K562 (cell line): ENCODE measurements at regions not wholly inside any gene's neighbourhood (a gene's known extent, or its start where the extent isn't known, plus 50 kb on each side); places are given as distances from the start of the nearest gene placed in this dataset.

Experiments used
- BRF1 ChIP-seq: IDR thresholded peaks from 3 replicates; pipeline ENCODE4 v1.6.1; 2011; ENCODE audit warnings: borderline replicate concordance, mild to moderate bottlenecking; ENCODE audit not compliant: insufficient read length; ENCODE audit errors: extremely low read depth
- CAMTA2 ChIP-seq: fragments of 250-450 bp; sonication (Bioruptor Pico); conservative IDR thresholded peaks from 2 replicates; pipeline ENCODE4 v1.5.1; 2022
- CTCF ChIP-seq, 3 experiments: IDR thresholded peaks in 2 of 3; conservative IDR thresholded peaks in 1 of 3; 2 replicates each; pipeline ENCODE4 v1.5.1; 2011 to 2012; ENCODE audit warnings: low read length in 3 of 3, mild to moderate bottlenecking in 3 of 3, control low read depth in 2 of 3, improper control_type of control experiment in 1 of 3, inconsistent platforms in 1 of 3, low read depth in 1 of 3, mixed read lengths in 1 of 3, moderate library complexity in 1 of 3; ENCODE audit not compliant: insufficient read depth in 2 of 3
- CUX1 ChIP-seq: fragments of 200-800 bp; sonication (Bioruptor generic); IDR thresholded peaks from 2 replicates; pipeline ENCODE4 v1.6.1; 2016; ENCODE audit warnings: missing genetic modification characterization, missing compliant biosample characterization
- ESRRB ChIP-seq: fragments of 250-450 bp; sonication (Bioruptor Pico); IDR thresholded peaks from 2 replicates; pipeline ENCODE4 v1.5.0; 2020; ENCODE audit warnings: mild to moderate bottlenecking, moderate library complexity, borderline replicate concordance
- HINFP ChIP-seq: fragments of 450-650 bp; conservative IDR thresholded peaks from 2 replicates; pipeline ENCODE4 v1.6.1; 2016; ENCODE audit warnings: missing genetic modification characterization, low read depth, mild to moderate bottlenecking, control low read depth, missing compliant biosample characterization
- MTA1 ChIP-seq: fragments of 450-650 bp; IDR thresholded peaks from 2 replicates; pipeline ENCODE4 v1.6.1; 2017; ENCODE audit warnings: borderline replicate concordance
- POLR2H ChIP-seq: IDR thresholded peaks from 2 replicates; pipeline ENCODE4 v1.6.1; 2016; ENCODE audit warnings: missing genetic modification characterization, low read depth, mild to moderate bottlenecking, control low read depth, missing compliant biosample characterization, moderate library complexity
- POLR3A ChIP-seq: IDR thresholded peaks from 2 replicates; pipeline ENCODE4 v1.6.1; 2011; ENCODE audit warnings: borderline replicate concordance, mild to moderate bottlenecking, moderate library complexity; ENCODE audit not compliant: insufficient read length, insufficient read depth; ENCODE audit errors: extremely low read depth
- PURB ChIP-seq: sonication (generic); formaldehyde crosslinking; IDR thresholded peaks from 2 replicates; pipeline ENCODE4 v1.9.0; 2021; ENCODE audit warnings: low read depth, mild to moderate bottlenecking, missing genetic modification reagents
- RAD21 ChIP-seq, 2 experiments: fragments of 250-450 bp in 1 of 2; fragments of 450-650 bp in 1 of 2; sonication (Bioruptor Pico) in 1 of 2; formaldehyde crosslinking in 1 of 2; IDR thresholded peaks in 1 of 2; conservative IDR thresholded peaks in 1 of 2; 2 replicates each; pipeline versions ENCODE4 v1.4.0 to v1.8.0; 2020 to 2022; ENCODE audit warnings: mild to moderate bottlenecking in 2 of 2, moderate library complexity in 1 of 2
- RBM17 ChIP-seq: fragments of 200-400 bp; formaldehyde crosslinking; IDR thresholded peaks from 2 replicates; pipeline ENCODE4 v1.6.1; 2017; ENCODE audit warnings: low read depth, mild to moderate bottlenecking, low read length, borderline replicate concordance
- RCOR1 ChIP-seq, 2 experiments: IDR thresholded peaks; 2 replicates each; pipeline ENCODE4 v1.6.1; 2012; ENCODE audit warnings: low read depth in 2 of 2, low read length in 2 of 2, borderline replicate concordance in 1 of 2, improper control_type of control experiment in 1 of 2
- SMARCA5 ChIP-seq: fragments of 450-650 bp; IDR thresholded peaks from 2 replicates; pipeline ENCODE4 v1.6.1; 2016
- TF ChIP-seq, protein P1 (sequence below): sonication (generic); IDR thresholded peaks from 2 replicates; pipeline ENCODE4 v1.6.1; 2016

GRCh38 chr7:149355390-149356048, 93.5 kb downstream of the ZNF783 start (continued):
- TF ChIP-seq BRF1 (peak; percentile 9), CUX1 (CRISPR knock-in tag) (no peak), CTCF (IDR thresholded peaks at IDR 0.05 in 2 of 3, conservative IDR thresholded peaks at IDR 0.05 in 1 of 3; ENCODE audit: insufficient read depth in 2 of 3, low read depth in 1 of 3, low read length in 3 of 3) (peak; percentile 31 to 48 (median 45); a peak in 5 of 6 replicates), CAMTA2 (CRISPR knock-in tag) (no peak), POLR3A (peak; percentile 85), RAD21 (CRISPR knock-in tag; conservative IDR thresholded peaks at IDR 0.05 in 1 of 2, IDR thresholded peaks at IDR 0.05 in 1 of 2) (peak in 1 of 2 experiments; percentile 28; a peak in 1 of 4 replicates), RCOR1 (IDR thresholded peaks at IDR 0.05; ENCODE audit: borderline replicate concordance in 1 of 2, low read depth in 2 of 2, low read length in 2 of 2) (peak in 1 of 2 experiments; percentile 37; a peak in 1 of 4 replicates), HINFP (tag) (no peak), POLR2H (tag) (peak; percentile 99), PURB (CRISPR knock-in tag) (no peak), RBM17 (no peak), ESRRB (no peak), MTA1 (peak; percentile 50; the same call in 1 of the 2 replicates), SMARCA5 (no peak)
- TF ChIP-seq, protein P1, sequence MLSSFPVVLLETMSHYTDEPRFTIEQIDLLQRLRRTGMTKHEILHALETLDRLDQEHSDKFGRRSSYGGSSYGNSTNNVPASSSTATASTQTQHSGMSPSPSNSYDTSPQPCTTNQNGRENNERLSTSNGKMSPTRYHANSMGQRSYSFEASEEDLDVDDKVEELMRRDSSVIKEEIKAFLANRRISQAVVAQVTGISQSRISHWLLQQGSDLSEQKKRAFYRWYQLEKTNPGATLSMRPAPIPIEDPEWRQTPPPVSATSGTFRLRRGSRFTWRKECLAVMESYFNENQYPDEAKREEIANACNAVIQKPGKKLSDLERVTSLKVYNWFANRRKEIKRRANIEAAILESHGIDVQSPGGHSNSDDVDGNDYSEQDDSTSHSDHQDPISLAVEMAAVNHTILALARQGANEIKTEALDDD, result peak; percentile 46
